HG03520 (cell line): ENCODE measurements at regions not wholly inside any gene's neighbourhood (a gene's known extent, or its start where the extent isn't known, plus 50 kb on each side); places are given as distances from the start of the nearest gene placed in this dataset.
"Not testable (repeated sequence)": the region's sequence is repeated elsewhere in the genome, so short reads cannot be mapped to it uniquely, and the experiment has no call there.

Experiments used
- ATAC-seq: cut with Tn5 transposase; IDR thresholded peaks from one replicate; pipeline ENCODE4 v1.9.1; 2021; ENCODE audit warnings: mild to moderate bottlenecking, moderate library complexity; ENCODE audit not compliant: unreplicated experiment

GRCh38 chr14:106013879-106014376 is 487.5 kb downstream of the TMEM121 start:
- no peak for ATAC-seq

GRCh38 chr14:106017952-106018351 is 491.6 kb downstream of the TMEM121 start:
- ATAC-seq, result not testable (repeated sequence)

DNA sequence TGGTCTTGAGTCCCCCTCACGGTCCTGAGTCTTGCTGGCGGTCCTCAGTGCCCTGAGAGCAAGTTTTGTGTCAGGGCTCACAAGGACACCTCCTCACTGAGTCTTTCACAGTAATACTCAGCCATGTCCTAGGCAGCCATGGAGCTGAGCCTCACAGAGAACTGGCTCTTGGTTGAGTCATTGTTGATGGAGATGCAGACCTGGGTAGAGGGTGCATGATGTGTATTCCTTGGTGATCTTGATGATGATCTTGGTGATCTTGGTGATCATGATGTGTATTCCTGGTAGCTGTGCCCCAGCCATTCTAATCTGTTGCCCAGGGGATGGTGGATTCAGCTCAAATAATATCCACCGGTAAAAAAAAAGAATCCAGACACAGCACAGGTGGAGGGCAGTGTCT is 495.4 kb downstream of the TMEM121 start:
- no peak for ATAC-seq

GRCh38 chr14:106022648-106023047 is 496.3 kb downstream of the TMEM121 start:
- ATAC-seq, result not testable (repeated sequence)

DNA sequence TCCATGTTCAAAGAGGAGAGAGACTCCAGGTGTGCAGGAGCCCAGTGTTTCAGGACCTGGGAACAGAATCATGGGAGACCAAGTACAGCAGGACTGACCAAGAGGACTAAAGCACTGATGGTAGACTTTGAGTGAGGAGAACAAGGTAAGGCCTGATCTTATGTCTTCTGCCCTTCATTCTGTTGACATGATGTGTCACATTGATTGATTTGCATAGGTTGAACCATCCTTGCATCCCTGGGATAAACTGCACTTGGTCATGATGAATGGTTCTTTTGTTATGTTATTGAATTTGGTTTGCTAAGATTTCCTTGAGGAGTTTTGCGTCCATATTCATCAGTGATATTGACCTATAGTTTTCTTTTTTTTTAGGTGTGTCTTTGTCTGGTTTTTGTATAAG is 497.0 kb downstream of the TMEM121 start:
- no peak for ATAC-seq

DNA sequence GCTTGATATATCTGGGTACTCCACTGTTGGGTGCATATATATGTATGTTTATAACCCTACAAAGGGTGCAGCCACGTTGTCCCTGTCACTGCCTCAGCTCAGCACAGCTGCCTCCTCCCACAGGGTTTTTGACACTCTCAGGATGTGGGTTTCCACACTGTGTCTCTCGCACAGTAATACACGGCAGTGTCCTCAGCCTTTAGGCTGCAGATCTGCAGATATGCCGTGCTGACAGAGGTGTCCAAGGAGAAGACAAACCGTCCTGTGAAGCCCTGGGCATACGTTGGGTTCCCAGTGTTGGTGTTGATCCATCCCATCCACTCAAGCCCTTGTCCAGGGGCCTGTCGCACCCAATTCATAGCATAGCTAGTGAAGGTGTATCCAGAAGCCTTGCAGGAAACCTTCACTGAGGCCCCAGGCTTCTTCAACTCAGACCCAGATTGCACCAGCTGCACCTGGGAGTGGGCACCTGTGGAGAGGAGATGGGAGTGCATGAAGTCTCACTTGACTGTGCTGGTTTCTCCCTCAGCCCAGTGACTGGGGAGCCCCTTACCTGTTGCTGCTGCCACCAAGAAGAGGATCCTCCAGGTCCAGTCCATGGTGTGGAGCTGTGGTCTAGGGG is 498.7 kb downstream of the TMEM121 start:
- no peak for ATAC-seq

DNA sequence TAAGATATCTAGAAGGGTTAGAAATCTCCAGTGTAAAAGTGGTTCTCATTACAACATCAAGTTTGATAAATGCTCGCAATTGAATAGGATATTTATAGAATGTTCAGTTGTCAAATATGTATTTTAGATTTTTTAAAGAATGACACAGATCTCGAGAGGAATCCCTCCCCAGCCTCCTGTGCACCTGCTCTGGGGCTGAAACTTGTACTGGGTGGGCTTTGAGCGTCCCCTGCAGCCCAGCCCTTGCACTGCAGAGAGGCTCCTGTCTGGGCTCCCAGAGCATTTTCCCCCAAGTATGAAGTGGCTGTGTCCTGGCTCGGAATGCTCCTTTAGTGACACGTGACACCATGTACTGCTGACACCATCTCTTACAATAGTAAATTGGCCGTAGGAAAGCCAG is 499.6 kb downstream of the TMEM121 start:
- no peak for ATAC-seq

- not testable (repeated sequence) for ATAC-seq
Measured at GRCh38 chr14:106027759-106028158, 501.4 kb downstream of the TMEM121 start.

- no peak for ATAC-seq
Measured at GRCh38 chr14:106029959-106030358, 503.6 kb downstream of the TMEM121 start.

- ATAC-seq, result no peak
Measured at GRCh38 chr14:106037380-106037779, 511.0 kb downstream of the TMEM121 start.

GRCh38 chr14:106038263-106038662 is 511.9 kb downstream of the TMEM121 start:
- no peak for ATAC-seq

DNA sequence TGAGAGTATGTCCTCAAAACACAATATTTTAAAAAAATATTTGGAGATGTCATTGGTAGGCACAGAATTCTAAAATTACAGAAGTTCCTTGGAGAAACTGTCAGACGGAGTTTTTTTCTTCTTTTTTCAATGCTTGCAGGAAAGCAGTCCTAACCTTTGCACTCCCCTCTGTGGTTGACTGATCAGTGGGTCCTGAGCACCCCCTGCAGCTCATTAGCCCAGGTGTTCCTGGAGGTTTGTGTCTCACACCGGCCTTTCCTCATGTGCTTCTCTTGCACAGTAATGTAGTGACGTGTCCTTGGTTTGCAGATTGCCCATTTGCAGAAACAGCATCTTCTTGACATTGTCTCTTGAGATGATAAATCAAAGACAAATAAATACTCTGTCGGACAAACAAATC is 513.0 kb downstream of the TMEM121 start:
- ATAC-seq, result no peak

GRCh38 chr14:106044515-106044914 is 518.1 kb downstream of the TMEM121 start:
- ATAC-seq, result no peak

- ATAC-seq, result no peak
Measured at GRCh38 chr14:106044949-106045596, 518.7 kb downstream of the TMEM121 start.

GRCh38 chr14:106051796-106052195 is 525.4 kb downstream of the TMEM121 start:
- ATAC-seq, result no peak

GRCh38 chr14:106055289-106055688 is 528.9 kb downstream of the TMEM121 start:
- no peak for ATAC-seq

DNA sequence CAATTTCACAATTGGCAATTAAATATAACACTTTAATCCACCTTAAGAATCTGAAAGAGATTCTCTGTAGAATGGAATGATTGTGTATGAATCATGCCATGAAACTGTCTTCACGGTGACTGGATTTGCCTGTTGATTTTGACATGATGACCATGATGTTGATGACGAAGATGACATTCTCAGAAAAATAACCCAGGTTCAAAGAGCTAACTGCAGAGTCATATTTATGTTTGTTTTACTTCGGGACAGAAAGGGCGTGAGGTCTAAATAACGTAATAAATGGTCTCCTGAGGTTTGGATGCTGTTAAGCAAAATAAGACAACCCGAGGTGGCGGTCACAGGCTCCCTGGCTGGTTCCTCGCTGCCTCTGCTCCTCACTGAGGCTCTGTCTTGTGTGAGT is 532.0 kb downstream of the TMEM121 start:
- no peak for ATAC-seq

GRCh38 chr14:106060276-106060975 is 534.0 kb downstream of the TMEM121 start:
- ATAC-seq, result no peak

GRCh38 chr14:106061877-106062500 is 535.6 kb downstream of the TMEM121 start:
- not testable (repeated sequence) for ATAC-seq

DNA sequence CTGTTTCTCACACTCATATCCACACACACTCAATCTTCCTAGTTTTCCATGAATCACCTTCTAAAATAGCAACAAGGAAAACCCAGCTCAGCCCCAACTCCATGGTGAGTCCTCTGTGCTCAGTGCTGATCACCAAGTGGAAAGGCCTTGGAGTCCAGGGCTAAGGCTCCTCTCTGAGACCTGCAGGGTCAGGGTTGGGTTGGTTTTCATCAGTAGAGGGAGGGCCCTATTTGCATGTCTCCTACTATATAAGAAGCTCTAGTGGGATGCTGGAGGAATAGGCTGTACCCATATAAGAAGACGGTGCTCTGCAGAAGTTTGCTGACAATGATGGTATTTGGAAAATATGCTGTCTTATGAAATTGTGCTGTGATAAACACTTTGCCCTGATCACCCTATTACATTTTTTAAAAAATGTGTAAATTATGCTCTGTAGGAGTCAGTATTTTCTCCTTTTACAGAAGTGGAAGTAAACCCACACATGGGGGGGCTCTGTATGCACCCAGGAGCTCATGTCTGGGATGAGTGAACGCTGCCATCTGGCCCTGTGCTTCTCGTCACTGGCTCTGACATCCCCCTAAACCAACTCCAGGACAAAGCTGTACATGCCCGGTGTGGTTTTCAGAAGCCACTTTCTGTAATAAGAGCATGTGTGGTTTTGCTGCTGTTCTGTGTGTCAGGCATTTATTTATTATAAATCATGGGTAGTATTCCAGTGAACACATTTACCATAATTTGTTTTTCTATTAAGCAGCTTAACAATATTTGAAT is 536.3 kb downstream of the TMEM121 start:
- ATAC-seq, result no peak

DNA sequence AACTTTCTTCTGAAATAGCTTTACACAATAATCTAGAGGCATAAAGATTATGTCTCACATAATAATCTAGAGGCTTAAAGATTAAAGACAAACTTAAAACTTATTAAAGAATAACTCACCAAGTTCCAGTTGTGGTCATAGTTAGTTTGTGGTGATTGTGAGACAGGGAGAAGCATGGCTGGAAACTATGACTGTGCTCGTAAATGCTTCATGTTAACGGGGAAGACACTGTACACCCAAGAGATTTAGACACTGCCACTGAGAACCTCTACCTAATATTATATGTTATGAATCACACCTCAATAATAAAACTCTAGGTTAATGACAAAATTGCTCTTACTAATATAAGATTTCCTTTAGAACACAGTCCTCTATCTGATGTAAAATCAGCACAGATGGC is 541.6 kb downstream of the TMEM121 start:
- ATAC-seq, result no peak
